ENCODE measurements at regions not wholly inside any gene's neighbourhood (a gene's known extent, or its start where the extent isn't known, plus 50 kb on each side); places are given as distances from the start of the nearest gene placed in this dataset.

GRCh38 chr7:22052674-22053365 is 107.1 kb upstream of the CDCA7L start:
- H3K9me3 Mint-ChIP-seq, result no peaks in the 10 kb centered on the region
- peaks cover 21% of the 10 kb centered on the region for H3K4me1 Mint-ChIP-seq (ENCODE audit: low read depth)
- peaks cover 26% of the 10 kb centered on the region for H3K27me3 Mint-ChIP-seq (ENCODE audit: insufficient read depth)

DNA sequence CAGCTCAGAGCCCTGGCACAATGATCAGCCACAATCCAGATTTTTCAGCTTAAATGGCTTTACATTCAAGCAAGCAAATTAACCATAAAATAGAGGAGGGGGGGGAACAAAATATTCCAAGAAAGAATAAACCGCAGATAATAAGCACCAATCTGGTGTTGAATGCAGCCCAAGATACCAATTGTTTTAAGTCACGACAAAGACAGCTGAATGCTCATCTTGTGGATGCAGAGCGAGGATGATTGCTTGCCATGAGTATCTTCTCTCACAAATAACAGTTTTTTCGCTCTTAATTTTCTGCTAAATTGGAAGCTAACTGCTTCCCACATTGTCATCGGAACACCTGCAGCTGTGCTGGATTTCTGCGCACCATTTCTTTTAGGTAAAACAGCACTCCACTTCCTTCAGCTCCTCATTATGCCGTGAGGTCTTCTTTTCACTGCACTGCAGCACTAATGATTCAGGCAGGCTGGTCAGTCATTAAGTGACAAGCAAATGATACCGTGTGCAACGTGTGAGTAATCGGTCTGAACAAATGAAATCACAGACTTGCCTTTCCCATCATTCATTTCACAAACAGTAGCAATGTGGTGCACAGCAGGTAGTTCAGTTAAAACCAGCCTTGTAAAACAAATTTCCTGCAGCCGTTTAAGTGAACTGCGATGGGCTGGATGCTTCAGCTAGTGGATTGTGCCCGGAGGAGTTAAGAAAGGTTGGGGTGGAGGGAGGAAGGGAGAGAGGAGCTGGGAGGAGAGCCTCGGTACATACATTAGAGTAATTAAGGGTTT is 106.4 kb upstream of the CDCA7L start:
- no peak for DNase-seq
- H3K9me3 Mint-ChIP-seq, result no peaks in the 10 kb centered on the region
- no peak overlapping the region for H3K4me3 Mint-ChIP-seq
- peaks cover 26% of the 10 kb centered on the region for H3K27me3 Mint-ChIP-seq (ENCODE audit: insufficient read depth)
- H3K27ac Mint-ChIP-seq, result no peak overlapping the region
- no peak for TF ChIP-seq CTCF (IDR thresholded peaks at IDR 0.05)
- H3K36me3 Mint-ChIP-seq (ENCODE audit: low read depth), result no peaks in the 10 kb centered on the region
- peaks cover 21% of the 10 kb centered on the region for H3K4me1 Mint-ChIP-seq (ENCODE audit: low read depth)

More at GRCh38 chr7:22052674-22053365, 107.1 kb upstream of the CDCA7L start:
- no peak overlapping the region for H3K4me3 Mint-ChIP-seq
- H3K27ac Mint-ChIP-seq, result no peak overlapping the region
- no peak for DNase-seq
- no peak for TF ChIP-seq CTCF (IDR thresholded peaks at IDR 0.05)
- no peaks in the 10 kb centered on the region for H3K36me3 Mint-ChIP-seq (ENCODE audit: low read depth)

DNA sequence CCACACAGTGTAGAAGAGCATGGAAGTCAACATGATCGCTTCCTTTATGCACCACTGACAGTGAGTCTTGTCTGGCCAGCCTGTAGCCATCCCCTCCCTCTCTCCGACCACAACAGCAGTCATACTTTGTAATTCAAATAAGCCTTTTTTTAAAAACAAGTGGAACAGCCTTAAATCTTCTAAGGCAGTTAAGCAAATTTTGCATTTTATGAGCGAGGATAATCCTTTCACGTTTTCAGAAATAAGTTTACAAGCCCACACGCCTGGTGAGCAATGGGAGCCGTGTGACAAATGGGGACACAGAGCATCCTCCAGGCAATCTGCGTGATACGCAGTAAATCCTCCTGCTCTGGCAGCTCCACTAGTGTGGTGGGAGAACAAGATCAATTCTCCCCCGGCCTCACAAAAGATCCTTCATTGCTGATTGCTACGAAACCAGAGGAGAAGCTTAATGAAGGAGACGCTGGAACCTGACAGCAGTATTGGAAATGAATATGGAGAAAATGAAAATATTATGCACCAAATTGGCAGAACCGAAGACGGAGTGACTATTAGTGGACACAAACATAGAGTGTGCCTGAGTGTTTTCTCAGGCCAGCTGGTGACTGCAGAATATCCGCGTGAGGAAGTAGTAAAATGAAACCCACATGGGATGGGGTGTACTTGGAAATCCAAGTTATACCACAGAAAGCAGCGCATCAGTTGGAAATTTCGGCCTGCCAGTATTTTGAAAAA is 104.2 kb upstream of the CDCA7L start:
- Mint-ChIP-seq H3K4me1 (ENCODE audit: low read depth) (peaks cover 21% of the 10 kb centered on the region), H3K4me3 (peak overlapping the region; percentile 13; the same call in 1 of the 2 replicates), H3K27ac (no peak overlapping the region), H3K9me3 (no peaks in the 10 kb centered on the region), H3K36me3 (ENCODE audit: low read depth) (no peaks in the 10 kb centered on the region), H3K27me3 (ENCODE audit: insufficient read depth) (peaks cover 19% of the 10 kb centered on the region)
- DNase-seq, result no peak
- TF ChIP-seq CTCF (IDR thresholded peaks at IDR 0.05), result no peak

GRCh38 chr7:22043367-22043766 is 97.7 kb upstream of the CDCA7L start:
- Mint-ChIP-seq H3K36me3 (ENCODE audit: low read depth) (no peaks in the 10 kb centered on the region), H3K27me3 (ENCODE audit: insufficient read depth) (peaks cover 9% of the 10 kb centered on the region), H3K4me3 (no peak overlapping the region), H3K27ac (no peak overlapping the region), H3K9me3 (no peaks in the 10 kb centered on the region), H3K4me1 (ENCODE audit: low read depth) (no peaks in the 10 kb centered on the region)
- TF ChIP-seq CTCF (IDR thresholded peaks at IDR 0.05), result no peak
- no peak for DNase-seq

DNA sequence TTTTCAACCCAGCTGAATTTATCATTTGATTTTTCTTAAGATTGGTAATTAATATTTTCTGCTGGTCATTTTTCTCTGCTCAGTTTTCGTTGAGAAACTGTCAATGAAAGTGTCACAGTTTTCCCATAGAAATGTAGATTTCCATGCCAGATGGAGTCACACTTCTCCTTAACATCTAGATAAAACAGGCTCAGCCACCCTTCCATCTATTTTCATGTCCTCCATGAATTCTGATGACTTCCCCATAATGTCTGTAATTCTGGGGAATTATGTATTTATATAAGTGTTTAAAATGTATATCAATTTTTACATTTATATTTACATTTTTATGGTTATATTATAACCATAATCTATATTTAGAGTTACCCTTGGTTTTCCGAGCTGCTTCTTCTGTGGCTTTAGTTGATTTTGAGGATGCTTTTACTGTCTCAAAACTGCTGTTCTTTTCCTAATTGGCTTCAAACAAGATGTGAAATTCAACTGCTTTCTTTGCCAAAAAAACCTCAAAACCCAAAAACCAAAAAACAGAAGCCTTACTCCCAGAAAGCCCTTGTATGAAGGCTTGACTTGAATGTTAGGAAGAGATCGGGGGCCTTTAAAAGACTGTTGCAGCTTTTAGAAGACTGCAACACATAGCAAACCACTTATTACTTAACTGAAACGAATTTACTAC is 95.4 kb upstream of the CDCA7L start:
- H3K36me3 Mint-ChIP-seq (ENCODE audit: low read depth), result no peaks in the 10 kb centered on the region
- no peak overlapping the region for H3K27ac Mint-ChIP-seq
- H3K27me3 Mint-ChIP-seq (ENCODE audit: insufficient read depth), result peaks cover 4% of the 10 kb centered on the region; the same call in 1 of the 2 replicates
- TF ChIP-seq CTCF (IDR thresholded peaks at IDR 0.05), result no peak
- H3K4me1 Mint-ChIP-seq (ENCODE audit: low read depth), result no peaks in the 10 kb centered on the region
- H3K4me3 Mint-ChIP-seq, result no peak overlapping the region
- no peak for DNase-seq
- no peaks in the 10 kb centered on the region for H3K9me3 Mint-ChIP-seq
